Activated effector memory CD4-positive, alpha-beta T cell treated with Interleukin-2 at 50 U/mL for 16 hours (primary cell): ENCODE measurements at regions not wholly inside any gene's neighbourhood (a gene's known extent, or its start where the extent isn't known, plus 50 kb on each side); places are given as distances from the start of the nearest gene placed in this dataset.
"Not testable (repeated sequence)": the region's sequence is repeated elsewhere in the genome, so short reads cannot be mapped to it uniquely, and the experiment has no call there.

ENCODE experiments used
- DNase-seq: peaks from one replicate; pipeline ENCODE4 v3.0.0-alpha.2; 2020

- not testable (repeated sequence) for DNase-seq
Observed at GRCh38 chr20:29320216-29320949, 1937.1 kb upstream of the DEFB115 start.

GRCh38 chr20:29323631-29324515 is 1933.6 kb upstream of the DEFB115 start:
- DNase-seq, result not testable (repeated sequence)

GRCh38 chr20:29324516-29325303 is 1932.8 kb upstream of the DEFB115 start:
- DNase-seq, result not testable (repeated sequence)

GRCh38 chr20:29325304-29325640 is 1932.2 kb upstream of the DEFB115 start:
- no peak for DNase-seq

DNA sequence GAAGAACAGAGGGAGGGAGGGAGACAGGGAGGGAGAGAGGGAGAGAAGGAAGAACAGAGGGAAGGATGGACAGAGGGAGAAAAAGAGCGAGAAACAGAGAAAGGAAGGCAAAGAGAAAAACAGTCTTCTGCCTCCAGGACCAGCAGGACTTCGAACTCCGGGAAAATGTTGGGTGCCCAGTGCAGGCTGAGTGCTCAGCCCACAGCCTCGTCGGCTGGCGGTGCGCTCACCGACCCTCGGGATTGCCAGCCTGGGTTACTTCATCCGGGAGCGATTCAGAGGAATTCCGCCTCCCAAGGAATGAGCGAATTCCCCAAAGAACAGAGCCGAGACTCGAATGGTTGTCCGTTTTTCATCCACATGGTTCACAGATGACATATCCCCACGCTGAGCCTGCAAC is 1931.7 kb upstream of the DEFB115 start:
- not testable (repeated sequence) for DNase-seq

- no peak for DNase-seq
Observed at GRCh38 chr20:29326376-29327070, 1930.9 kb upstream of the DEFB115 start.

GRCh38 chr20:29327600-29328420 is 1929.7 kb upstream of the DEFB115 start:
- not testable (repeated sequence) for DNase-seq

DNA sequence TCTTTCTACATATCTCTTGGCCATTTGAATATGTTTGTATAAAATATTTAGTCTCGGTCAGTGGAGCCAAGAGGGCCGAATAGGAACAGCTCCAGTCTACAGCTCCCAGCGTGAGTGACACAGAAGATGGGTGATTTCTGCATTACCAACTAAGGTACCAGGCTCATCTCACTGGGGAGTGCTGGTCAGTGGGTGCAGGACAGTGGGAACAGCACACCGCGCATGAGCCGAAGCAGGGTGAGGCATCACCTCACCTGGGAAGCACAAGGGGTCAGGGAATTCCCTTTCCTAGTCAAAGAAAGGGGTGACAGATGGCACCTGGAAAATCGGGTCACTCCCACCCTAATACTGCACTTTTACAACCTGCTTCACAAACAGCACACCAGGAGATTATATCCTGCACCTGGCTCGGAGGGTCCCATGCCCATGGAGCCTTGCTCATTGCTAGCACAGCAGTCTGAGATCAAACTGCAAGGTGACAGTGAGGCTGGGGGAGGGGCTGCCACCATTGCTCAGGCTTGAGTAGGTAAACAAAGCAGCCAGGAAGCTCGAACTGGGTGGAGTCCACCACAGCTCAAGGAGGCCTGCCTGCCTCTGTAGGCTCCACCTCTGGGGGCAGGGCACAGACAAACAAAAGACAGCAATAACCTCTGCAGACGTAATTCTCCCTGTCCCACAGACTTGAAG is 1926.9 kb upstream of the DEFB115 start:
- not testable (repeated sequence) for DNase-seq

GRCh38 chr20:29349836-29350235 is 1907.6 kb upstream of the DEFB115 start:
- no peak for DNase-seq

DNA sequence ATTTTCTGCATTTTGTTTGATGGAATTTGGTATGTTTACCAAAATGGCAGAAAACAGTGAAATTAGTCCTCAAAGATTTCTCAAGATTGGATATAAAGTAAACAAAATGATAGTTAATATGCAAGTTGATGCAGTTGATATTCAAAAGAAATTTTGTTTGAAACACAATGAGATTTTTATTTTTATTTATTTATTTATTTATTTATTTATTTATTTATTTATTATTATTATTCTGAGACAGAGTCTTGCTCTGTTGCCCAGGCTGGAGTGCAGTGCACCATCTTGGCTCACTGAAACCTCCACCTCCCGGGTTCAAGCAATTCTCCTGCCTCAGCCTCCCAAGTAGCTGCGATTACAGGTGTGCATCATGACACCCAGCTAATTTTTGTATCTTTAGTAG is 1881.5 kb upstream of the DEFB115 start:
- not testable (repeated sequence) for DNase-seq

DNA sequence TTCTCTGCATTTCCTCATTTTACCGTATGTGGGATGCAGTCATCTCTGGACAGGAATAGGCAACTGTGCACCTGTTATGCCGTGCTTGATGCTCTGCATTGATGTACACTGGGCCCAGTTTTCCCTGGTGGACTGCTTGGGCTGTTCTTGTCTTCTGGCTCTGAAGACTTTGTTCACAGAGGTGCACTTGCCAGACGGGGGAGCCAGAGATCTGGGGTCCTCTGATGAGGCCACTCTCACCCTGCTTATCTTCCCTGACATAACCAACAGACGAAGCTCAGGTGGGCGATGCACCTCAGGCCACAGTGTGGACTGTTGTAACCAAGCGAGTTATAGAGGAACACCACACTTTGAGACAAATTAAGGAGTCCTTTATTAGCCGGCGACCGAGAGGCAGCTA is 1864.6 kb upstream of the DEFB115 start:
- not testable (repeated sequence) for DNase-seq

GRCh38 chr20:29408034-29408695 is 1849.3 kb upstream of the DEFB115 start:
- DNase-seq, result no peak

DNA sequence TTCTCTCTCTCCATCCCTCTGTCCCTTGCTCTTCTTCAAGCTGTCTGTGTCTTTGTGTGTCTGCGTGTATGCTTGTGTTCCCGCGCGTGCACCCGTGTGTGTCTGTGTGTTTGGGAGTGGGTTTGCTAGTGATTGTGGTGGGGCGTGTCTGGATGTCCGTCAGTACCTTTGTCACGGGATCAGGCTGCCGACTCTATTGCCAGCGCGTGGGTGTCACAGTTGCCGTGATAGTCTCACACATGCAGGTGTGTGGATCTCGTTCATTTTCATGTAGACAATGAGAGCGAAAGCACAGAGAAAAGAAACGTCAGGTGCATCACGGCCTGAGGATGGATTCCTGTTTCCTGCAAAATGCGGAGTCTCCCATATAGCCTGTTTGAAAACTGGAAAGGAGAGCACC is 1848.8 kb upstream of the DEFB115 start:
- not testable (repeated sequence) for DNase-seq

GRCh38 chr20:29409160-29409689 is 1848.2 kb upstream of the DEFB115 start:
- DNase-seq, result not testable (repeated sequence)

DNA sequence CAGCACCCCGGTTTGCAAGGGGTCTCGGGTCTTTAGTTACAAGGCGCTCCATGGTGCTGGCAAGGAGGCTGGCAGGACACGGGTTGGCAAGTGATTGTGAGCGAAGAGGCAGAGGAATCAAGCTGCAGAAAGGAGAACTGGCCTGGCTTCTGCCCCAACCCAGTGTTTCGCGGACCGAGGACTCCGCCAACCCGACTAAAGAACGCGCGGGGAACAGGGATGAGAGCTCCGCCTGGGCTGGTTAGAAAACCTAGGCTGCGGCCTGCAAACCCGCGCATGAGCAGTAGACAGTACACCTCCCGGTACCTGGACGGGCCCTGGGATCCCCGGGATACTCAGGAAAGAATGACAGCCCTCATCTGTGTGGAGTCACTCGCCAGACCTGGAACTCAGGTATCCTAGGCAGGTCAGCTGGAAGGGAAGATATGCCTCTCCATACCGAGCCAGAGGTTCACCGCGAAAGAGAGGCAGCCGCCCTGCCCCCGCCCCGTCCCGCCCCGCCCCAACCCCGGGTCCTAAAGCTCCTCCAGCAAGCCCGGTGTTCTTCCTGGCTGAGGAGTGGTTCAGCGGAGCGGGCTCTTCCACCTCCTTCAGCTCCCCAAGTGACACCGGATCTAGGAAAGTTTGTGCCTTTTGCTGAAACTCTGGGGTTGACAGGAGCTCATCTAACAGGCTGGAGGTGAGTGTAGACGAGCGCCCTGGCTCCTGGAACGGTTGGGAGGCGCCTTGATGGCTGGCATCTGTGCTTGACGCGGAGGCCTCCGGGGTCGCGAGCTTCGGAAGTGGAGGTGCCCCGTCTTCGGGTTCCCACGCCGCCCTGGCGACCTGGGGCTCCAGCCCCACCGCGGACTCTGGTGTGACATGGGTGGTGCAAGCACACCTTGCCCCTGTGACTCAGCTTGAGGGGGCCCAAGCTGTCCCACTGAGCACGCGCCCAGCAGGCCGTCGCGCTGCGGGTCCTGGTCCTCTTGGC is 1847.3 kb upstream of the DEFB115 start:
- DNase-seq, result no peak

DNA sequence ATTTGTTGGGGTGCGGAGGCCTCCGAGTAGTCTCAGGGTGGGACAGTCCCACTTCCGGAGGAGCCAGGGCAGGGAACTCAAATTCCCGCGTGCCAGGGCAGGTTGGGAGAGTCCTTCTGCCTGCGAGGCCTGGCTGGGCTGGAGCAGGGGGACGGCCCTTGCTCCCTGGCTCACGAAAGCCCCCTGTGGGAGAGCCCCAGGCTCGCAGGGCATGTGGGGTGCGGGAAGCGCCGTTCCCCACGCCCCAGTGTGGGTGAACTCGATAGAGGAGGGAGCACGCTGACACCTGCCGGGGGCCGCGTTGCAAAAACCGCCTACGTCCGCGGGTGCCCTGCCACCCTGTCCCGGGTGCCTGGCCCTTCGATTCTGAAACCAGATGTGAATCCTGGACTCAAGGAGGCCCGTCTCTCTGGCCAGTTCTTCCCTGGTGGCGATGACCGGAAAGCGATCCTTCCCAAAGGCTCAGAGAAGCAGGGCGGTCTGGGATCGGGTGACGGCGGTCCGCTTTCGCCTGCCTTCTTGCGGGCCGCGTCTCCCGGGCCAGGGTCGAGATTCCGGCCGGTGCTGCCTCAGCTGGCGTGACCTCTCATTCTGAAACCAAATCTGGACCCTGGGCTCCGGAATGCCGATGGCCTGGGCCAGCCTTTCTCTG is 1846.5 kb upstream of the DEFB115 start:
- DNase-seq, result no peak

- DNase-seq, result not testable (repeated sequence)
Observed at GRCh38 chr20:29411458-29411820, 1846.0 kb upstream of the DEFB115 start.

DNA sequence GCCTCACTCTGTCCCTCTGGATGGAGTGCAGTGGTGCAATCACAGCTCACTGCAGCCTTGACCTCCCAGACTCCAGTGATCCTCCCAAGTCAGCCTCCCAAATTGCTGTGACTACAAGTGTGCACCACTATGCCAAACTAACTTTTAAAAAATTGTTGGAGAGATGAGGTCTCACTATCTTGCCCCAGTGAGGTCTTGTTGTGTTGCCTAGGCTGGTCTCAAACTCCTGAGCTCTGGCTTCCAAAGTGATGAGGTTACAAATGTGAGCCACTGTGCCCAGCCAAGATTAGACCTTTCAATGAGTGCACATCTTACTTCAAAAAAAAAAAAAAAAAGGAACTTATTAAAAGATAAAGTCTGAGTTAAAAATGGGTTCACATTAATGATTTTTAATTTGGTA is 1838.1 kb upstream of the DEFB115 start:
- no peak for DNase-seq
